ENCODE measurements at regions not wholly inside any gene's neighbourhood (a gene's known extent, or its start where the extent isn't known, plus 50 kb on each side); places are given as distances from the start of the nearest gene placed in this dataset.

- TF ChIP-seq, protein P1, sequence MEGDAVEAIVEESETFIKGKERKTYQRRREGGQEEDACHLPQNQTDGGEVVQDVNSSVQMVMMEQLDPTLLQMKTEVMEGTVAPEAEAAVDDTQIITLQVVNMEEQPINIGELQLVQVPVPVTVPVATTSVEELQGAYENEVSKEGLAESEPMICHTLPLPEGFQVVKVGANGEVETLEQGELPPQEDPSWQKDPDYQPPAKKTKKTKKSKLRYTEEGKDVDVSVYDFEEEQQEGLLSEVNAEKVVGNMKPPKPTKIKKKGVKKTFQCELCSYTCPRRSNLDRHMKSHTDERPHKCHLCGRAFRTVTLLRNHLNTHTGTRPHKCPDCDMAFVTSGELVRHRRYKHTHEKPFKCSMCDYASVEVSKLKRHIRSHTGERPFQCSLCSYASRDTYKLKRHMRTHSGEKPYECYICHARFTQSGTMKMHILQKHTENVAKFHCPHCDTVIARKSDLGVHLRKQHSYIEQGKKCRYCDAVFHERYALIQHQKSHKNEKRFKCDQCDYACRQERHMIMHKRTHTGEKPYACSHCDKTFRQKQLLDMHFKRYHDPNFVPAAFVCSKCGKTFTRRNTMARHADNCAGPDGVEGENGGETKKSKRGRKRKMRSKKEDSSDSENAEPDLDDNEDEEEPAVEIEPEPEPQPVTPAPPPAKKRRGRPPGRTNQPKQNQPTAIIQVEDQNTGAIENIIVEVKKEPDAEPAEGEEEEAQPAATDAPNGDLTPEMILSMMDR (tag by site-specific recombination; IDR thresholded peaks at IDR 0.05), result no peak
Observed at GRCh38 chr2:155203178-155203577, 504.7 kb downstream of the KCNJ3 start (continued).

- Histone ChIP-seq H3K4me3 (ENCODE audit: low read depth, low read length) (no peak overlapping the region), H3K9me3 (ENCODE audit: control insufficient read depth, insufficient read depth, low read depth, low read length) (no peaks in the 10 kb centered on the region), H3K4me1 (ENCODE audit: control insufficient read depth, insufficient read depth, low read length) (no peaks in the 10 kb centered on the region), H3K36me3 (ENCODE audit: control insufficient read depth in 2 of 2, insufficient read depth in 1 of 2, low read length in 2 of 2) (no peaks in the 10 kb centered on the region), H3K27ac (ENCODE audit: extremely low read depth, low read depth, low read length) (no peak overlapping the region)
- ChIA-PET POLR2A (no interaction called here), CTCF (no interaction called here)
- no peak for TF ChIP-seq ZNF248 (tag by site-specific recombination; IDR thresholded peaks at IDR 0.05)
- no peak for TF ChIP-seq ZNF626 (tag by site-specific recombination; IDR thresholded peaks at IDR 0.05)
Observed at GRCh38 chr2:155200753-155201152, 502.3 kb downstream of the KCNJ3 start.

GRCh38 chr2:155190342-155190741 is 491.8 kb downstream of the KCNJ3 start:
- no peaks in the 10 kb centered on the region for H3K4me1 ChIP-seq (ENCODE audit: control insufficient read depth, insufficient read depth, low read length)
- CTCF ChIA-PET, result no interaction called here
- no peak overlapping the region for H3K4me3 ChIP-seq (ENCODE audit: low read depth, low read length)
- TF ChIP-seq ZBTB20 (tag by site-specific recombination; IDR thresholded peaks at IDR 0.05) (no peak), ZNF701 (tag by site-specific recombination; IDR thresholded peaks at IDR 0.05) (no peak), EGR2 (tag by site-specific recombination; IDR thresholded peaks at IDR 0.05; ENCODE audit: low read depth) (no peak), ZBTB21 (tag by site-specific recombination; IDR thresholded peaks at IDR 0.05) (no peak), ZNF324 (tag by site-specific recombination; IDR thresholded peaks at IDR 0.05) (no peak), ZNF747 (tag by site-specific recombination; IDR thresholded peaks at IDR 0.05) (no peak), HOXA7 (CRISPR knock-in tag; IDR thresholded peaks at IDR 0.05; ENCODE audit: borderline replicate concordance) (no peak), ZNF169 (tag by site-specific recombination; IDR thresholded peaks at IDR 0.05) (no peak), ZNF792 (tag by site-specific recombination; IDR thresholded peaks at IDR 0.05) (no peak), ZNF132 (tag by site-specific recombination; IDR thresholded peaks at IDR 0.05; ENCODE audit: borderline replicate concordance) (no peak), ZNF350 (tag by site-specific recombination; IDR thresholded peaks at IDR 0.05) (no peak)
- TF ChIP-seq, protein P2, sequence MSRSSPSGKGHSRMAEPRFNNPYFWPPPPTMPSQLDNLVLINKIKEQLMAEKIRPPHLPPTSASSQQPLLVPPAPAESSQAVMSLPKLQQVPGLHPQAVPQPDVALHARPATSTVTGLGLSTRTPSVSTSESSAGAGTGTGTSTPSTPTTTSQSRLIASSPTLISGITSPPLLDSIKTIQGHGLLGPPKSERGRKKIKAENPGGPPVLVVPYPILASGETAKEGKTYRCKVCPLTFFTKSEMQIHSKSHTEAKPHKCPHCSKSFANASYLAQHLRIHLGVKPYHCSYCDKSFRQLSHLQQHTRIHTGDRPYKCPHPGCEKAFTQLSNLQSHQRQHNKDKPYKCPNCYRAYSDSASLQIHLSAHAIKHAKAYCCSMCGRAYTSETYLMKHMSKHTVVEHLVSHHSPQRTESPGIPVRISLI (tag by site-specific recombination; IDR thresholded peaks at IDR 0.05), result no peak
- H3K9me3 ChIP-seq (ENCODE audit: control insufficient read depth, insufficient read depth, low read depth, low read length), result no peaks in the 10 kb centered on the region
- POLR2A ChIA-PET, result no interaction called here
- no peak overlapping the region for H3K27ac ChIP-seq (ENCODE audit: extremely low read depth, low read depth, low read length)
- H3K36me3 ChIP-seq (ENCODE audit: control insufficient read depth in 2 of 2, insufficient read depth in 1 of 2, low read length in 2 of 2), result no peaks in the 10 kb centered on the region

GRCh38 chr2:155178921-155179320 is 480.4 kb downstream of the KCNJ3 start:
- CTCF ChIA-PET, result no interaction called here
- Histone ChIP-seq H3K4me1 (ENCODE audit: control insufficient read depth, insufficient read depth, low read length) (no peaks in the 10 kb centered on the region), H3K4me3 (ENCODE audit: low read depth, low read length) (no peak overlapping the region), H3K36me3 (ENCODE audit: control insufficient read depth in 2 of 2, insufficient read depth in 1 of 2, low read length in 2 of 2) (no peaks in the 10 kb centered on the region), H3K9me3 (ENCODE audit: control insufficient read depth, insufficient read depth, low read depth, low read length) (no peaks in the 10 kb centered on the region), H3K27ac (ENCODE audit: extremely low read depth, low read depth, low read length) (no peak overlapping the region)
- POLR2A ChIA-PET, result no interaction called here
- TF ChIP-seq, protein P3, sequence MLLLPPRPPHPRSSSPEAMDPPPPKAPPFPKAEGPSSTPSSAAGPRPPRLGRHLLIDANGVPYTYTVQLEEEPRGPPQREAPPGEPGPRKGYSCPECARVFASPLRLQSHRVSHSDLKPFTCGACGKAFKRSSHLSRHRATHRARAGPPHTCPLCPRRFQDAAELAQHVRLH (tag by site-specific recombination; IDR thresholded peaks at IDR 0.05), result no peak
- no peak for TF ChIP-seq ZBTB1 (tag by site-specific recombination; IDR thresholded peaks at IDR 0.05)
- TF ChIP-seq ZNF433 (tag by site-specific recombination; IDR thresholded peaks at IDR 0.05; ENCODE audit: low read depth), result no peak
- TF ChIP-seq ZNF302 (tag by site-specific recombination; IDR thresholded peaks at IDR 0.05; ENCODE audit: low read depth), result no peak
- no peak for TF ChIP-seq ZNF184 (tag by site-specific recombination; IDR thresholded peaks at IDR 0.05)
- no peak for TF ChIP-seq TCF7L2 (IDR thresholded peaks at IDR 0.05; ENCODE audit: borderline replicate concordance, low read depth, low read length)
- TF ChIP-seq, protein P4, sequence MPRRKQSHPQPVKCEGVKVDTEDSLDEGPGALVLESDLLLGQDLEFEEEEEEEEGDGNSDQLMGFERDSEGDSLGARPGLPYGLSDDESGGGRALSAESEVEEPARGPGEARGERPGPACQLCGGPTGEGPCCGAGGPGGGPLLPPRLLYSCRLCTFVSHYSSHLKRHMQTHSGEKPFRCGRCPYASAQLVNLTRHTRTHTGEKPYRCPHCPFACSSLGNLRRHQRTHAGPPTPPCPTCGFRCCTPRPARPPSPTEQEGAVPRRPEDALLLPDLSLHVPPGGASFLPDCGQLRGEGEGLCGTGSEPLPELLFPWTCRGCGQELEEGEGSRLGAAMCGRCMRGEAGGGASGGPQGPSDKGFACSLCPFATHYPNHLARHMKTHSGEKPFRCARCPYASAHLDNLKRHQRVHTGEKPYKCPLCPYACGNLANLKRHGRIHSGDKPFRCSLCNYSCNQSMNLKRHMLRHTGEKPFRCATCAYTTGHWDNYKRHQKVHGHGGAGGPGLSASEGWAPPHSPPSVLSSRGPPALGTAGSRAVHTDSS (tag by site-specific recombination; IDR thresholded peaks at IDR 0.05), result no peak
- TF ChIP-seq, protein P5, sequence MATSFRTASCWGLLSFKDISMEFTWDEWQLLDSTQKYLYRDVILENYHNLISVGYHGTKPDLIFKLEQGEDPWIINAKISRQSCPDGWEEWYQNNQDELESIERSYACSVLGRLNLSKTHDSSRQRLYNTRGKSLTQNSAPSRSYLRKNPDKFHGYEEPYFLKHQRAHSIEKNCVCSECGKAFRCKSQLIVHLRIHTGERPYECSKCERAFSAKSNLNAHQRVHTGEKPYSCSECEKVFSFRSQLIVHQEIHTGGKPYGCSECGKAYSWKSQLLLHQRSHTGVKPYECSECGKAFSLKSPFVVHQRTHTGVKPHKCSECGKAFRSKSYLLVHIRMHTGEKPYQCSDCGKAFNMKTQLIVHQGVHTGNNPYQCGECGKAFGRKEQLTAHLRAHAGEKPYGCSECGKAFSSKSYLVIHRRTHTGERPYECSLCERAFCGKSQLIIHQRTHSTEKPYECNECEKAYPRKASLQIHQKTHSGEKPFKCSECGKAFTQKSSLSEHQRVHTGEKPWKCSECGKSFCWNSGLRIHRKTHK (tag by site-specific recombination; IDR thresholded peaks at IDR 0.05), result no peak
- no peak for TF ChIP-seq ZNF19 (tag by site-specific recombination; IDR thresholded peaks at IDR 0.05; ENCODE audit: low read depth)
